ENCODE measurements at regions not wholly inside any gene's neighbourhood (a gene's known extent, or its start where the extent isn't known, plus 50 kb on each side); places are given as distances from the start of the nearest gene placed in this dataset.

- CTCF ChIA-PET: no interaction called here
- POLR2A ChIA-PET: no interaction called here
- Histone ChIP-seq H3K27me3 (ENCODE audit: control insufficient read depth, insufficient read depth, low read length) (peaks cover 3% of the 10 kb centered on the region; the same call in 1 of the 2 replicates), H3K9me3 (ENCODE audit: control insufficient read depth, insufficient read depth, low read depth, low read length) (no peaks in the 10 kb centered on the region), H3K4me1 (ENCODE audit: control insufficient read depth, insufficient read depth, low read length) (no peaks in the 10 kb centered on the region; the same call in 1 of the 2 replicates), H3K36me3 (ENCODE audit: control insufficient read depth, insufficient read depth, low read length) (no peaks in the 10 kb centered on the region), H3K27ac (ENCODE audit: low read length) (no peak overlapping the region), H3K4me3 (ENCODE audit: low read depth in 2 of 2, low read length in 2 of 2) (no peak overlapping the region)
- no peak for TF ChIP-seq POLR2AphosphoS5 (IDR thresholded peaks at IDR 0.05; ENCODE audit: low read depth, low read length)
- TF ChIP-seq, protein P1, sequence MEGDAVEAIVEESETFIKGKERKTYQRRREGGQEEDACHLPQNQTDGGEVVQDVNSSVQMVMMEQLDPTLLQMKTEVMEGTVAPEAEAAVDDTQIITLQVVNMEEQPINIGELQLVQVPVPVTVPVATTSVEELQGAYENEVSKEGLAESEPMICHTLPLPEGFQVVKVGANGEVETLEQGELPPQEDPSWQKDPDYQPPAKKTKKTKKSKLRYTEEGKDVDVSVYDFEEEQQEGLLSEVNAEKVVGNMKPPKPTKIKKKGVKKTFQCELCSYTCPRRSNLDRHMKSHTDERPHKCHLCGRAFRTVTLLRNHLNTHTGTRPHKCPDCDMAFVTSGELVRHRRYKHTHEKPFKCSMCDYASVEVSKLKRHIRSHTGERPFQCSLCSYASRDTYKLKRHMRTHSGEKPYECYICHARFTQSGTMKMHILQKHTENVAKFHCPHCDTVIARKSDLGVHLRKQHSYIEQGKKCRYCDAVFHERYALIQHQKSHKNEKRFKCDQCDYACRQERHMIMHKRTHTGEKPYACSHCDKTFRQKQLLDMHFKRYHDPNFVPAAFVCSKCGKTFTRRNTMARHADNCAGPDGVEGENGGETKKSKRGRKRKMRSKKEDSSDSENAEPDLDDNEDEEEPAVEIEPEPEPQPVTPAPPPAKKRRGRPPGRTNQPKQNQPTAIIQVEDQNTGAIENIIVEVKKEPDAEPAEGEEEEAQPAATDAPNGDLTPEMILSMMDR (IDR thresholded peaks at IDR 0.05): no peak
- no peak for TF ChIP-seq SIN3A (IDR thresholded peaks at IDR 0.05; ENCODE audit: borderline replicate concordance, insufficient read depth, low read depth, low read length)
- TF ChIP-seq, protein P2, sequence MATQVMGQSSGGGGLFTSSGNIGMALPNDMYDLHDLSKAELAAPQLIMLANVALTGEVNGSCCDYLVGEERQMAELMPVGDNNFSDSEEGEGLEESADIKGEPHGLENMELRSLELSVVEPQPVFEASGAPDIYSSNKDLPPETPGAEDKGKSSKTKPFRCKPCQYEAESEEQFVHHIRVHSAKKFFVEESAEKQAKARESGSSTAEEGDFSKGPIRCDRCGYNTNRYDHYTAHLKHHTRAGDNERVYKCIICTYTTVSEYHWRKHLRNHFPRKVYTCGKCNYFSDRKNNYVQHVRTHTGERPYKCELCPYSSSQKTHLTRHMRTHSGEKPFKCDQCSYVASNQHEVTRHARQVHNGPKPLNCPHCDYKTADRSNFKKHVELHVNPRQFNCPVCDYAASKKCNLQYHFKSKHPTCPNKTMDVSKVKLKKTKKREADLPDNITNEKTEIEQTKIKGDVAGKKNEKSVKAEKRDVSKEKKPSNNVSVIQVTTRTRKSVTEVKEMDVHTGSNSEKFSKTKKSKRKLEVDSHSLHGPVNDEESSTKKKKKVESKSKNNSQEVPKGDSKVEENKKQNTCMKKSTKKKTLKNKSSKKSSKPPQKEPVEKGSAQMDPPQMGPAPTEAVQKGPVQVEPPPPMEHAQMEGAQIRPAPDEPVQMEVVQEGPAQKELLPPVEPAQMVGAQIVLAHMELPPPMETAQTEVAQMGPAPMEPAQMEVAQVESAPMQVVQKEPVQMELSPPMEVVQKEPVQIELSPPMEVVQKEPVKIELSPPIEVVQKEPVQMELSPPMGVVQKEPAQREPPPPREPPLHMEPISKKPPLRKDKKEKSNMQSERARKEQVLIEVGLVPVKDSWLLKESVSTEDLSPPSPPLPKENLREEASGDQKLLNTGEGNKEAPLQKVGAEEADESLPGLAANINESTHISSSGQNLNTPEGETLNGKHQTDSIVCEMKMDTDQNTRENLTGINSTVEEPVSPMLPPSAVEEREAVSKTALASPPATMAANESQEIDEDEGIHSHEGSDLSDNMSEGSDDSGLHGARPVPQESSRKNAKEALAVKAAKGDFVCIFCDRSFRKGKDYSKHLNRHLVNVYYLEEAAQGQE (IDR thresholded peaks at IDR 0.05; ENCODE audit: insufficient read depth in 1 of 2, low read depth in 2 of 2, low read length in 1 of 2): no peak
- no peak for TF ChIP-seq TCF7L2 (IDR thresholded peaks at IDR 0.05; ENCODE audit: low read depth, low read length)
- ATAC-seq: 0 out of 2 replicates have a peak, but pooled peaks have one; percentile 11
- BruUV-seq (replicated peaks): no TSS peak
- intact Hi-C loops (cut with micrococcal nuclease; ENCODE audit: unreplicated experiment): no loop called here
- DNase-seq (ENCODE audit: low read depth, low spot score): no peak
- in situ Hi-C loops (cut with HindIII; ENCODE audit: low pct_unique_long_range_greater_than_20kb, low sequenced_read_pairs): no loop called here
Observed at GRCh38 chr3:139234491-139234890, 109.3 kb upstream of the MRPS22 start.

GRCh38 chr3:139235192-139235591, 108.6 kb upstream of the MRPS22 start:
- H3K27me3 ChIP-seq (ENCODE audit: control insufficient read depth, insufficient read depth, low read length): peaks cover 3% of the 10 kb centered on the region; the same call in 1 of the 2 replicates
- H3K4me3 ChIP-seq (ENCODE audit: low read depth in 2 of 2, low read length in 2 of 2): no peak overlapping the region
- ChIA-PET POLR2A (no interaction called here), CTCF (no interaction called here)
- in situ Hi-C loops (cut with HindIII; ENCODE audit: low pct_unique_long_range_greater_than_20kb, low sequenced_read_pairs): no loop called here
- DNase-seq (ENCODE audit: low read depth, low spot score): no peak
- H3K27ac ChIP-seq (ENCODE audit: low read length): no peak overlapping the region
- TF ChIP-seq POLR2AphosphoS5 (IDR thresholded peaks at IDR 0.05; ENCODE audit: low read depth, low read length) (no peak), SIN3A (IDR thresholded peaks at IDR 0.05; ENCODE audit: borderline replicate concordance, insufficient read depth, low read depth, low read length) (no peak), TCF7L2 (IDR thresholded peaks at IDR 0.05; ENCODE audit: low read depth, low read length) (no peak)
- TF ChIP-seq, protein P2 (IDR thresholded peaks at IDR 0.05; ENCODE audit: insufficient read depth in 1 of 2, low read depth in 2 of 2, low read length in 1 of 2): no peak
- TF ChIP-seq, protein P1 (IDR thresholded peaks at IDR 0.05): no peak
- H3K9me3 ChIP-seq (ENCODE audit: control insufficient read depth, insufficient read depth, low read depth, low read length): no peaks in the 10 kb centered on the region
- no peaks in the 10 kb centered on the region for H3K36me3 ChIP-seq (ENCODE audit: control insufficient read depth, insufficient read depth, low read length)
- ATAC-seq: peak; percentile 45; the same call in 1 of the 2 replicates
- BruUV-seq (replicated peaks): no TSS peak
- intact Hi-C loops (cut with micrococcal nuclease; ENCODE audit: unreplicated experiment): no loop called here
- H3K4me1 ChIP-seq (ENCODE audit: control insufficient read depth, insufficient read depth, low read length): no peaks in the 10 kb centered on the region; the same call in 1 of the 2 replicates

All from Panc1 (cell line).